Activated CD4-positive, alpha-beta T cell treated with anti-CD3 and anti-CD28 coated beads, Interleukin-2, Interleukin-4, amounts not matched to agents 100 ng/mL and 50 ng/mL, durations not matched to agents 16 hours and 8 hours (primary cell): ENCODE measurements at regions not wholly inside any gene's neighbourhood (a gene's known extent, or its start where the extent isn't known, plus 50 kb on each side); places are given as distances from the start of the nearest gene placed in this dataset.

Experiments
- DNase-seq: peaks from one replicate; pipeline ENCODE4 v3.0.0-alpha.2; 2020; ENCODE audit warnings: low spot score

- DNase-seq = no peak
Observed at GRCh38 chr4:3852711-3853110, 86.5 kb downstream of the ADRA2C start.

GRCh38 chr4:3853388-3854035, 87.3 kb downstream of the ADRA2C start:
- DNase-seq = no peak

GRCh38 chr4:3854661-3855060, 88.5 kb downstream of the ADRA2C start:
- DNase-seq = no peak

GRCh38 chr4:3855646-3856045, 89.5 kb downstream of the ADRA2C start:
- DNase-seq = no peak

- DNase-seq = no peak
Observed at GRCh38 chr4:3856604-3857204, 90.5 kb downstream of the ADRA2C start.

- no peak for DNase-seq
Observed at GRCh38 chr4:3857269-3857926, 91.2 kb downstream of the ADRA2C start.

GRCh38 chr4:3858046-3858730, 92.0 kb downstream of the ADRA2C start:
- no peak for DNase-seq

GRCh38 chr4:3858765-3859388, 92.7 kb downstream of the ADRA2C start:
- DNase-seq = no peak

GRCh38 chr4:3859571-3859970, 93.4 kb downstream of the ADRA2C start:
- no peak for DNase-seq

GRCh38 chr4:3860061-3860912, 94.1 kb downstream of the ADRA2C start:
- no peak for DNase-seq

- no peak for DNase-seq
Observed at GRCh38 chr4:3860913-3861636, 94.9 kb downstream of the ADRA2C start.

GRCh38 chr4:3861720-3862639, 95.8 kb downstream of the ADRA2C start:
- no peak for DNase-seq

GRCh38 chr4:3862640-3863420, 96.6 kb downstream of the ADRA2C start:
- DNase-seq = no peak

GRCh38 chr4:3863841-3864741, 97.9 kb downstream of the ADRA2C start:
- DNase-seq = no peak

- DNase-seq = no peak
Observed at GRCh38 chr4:3864742-3865721, 98.8 kb downstream of the ADRA2C start.

GRCh38 chr4:3865986-3866812, 100.0 kb downstream of the ADRA2C start:
- no peak for DNase-seq
